Neural cell (in vitro differentiated cells): ENCODE measurements at regions not wholly inside any gene's neighbourhood (a gene's known extent, or its start where the extent isn't known, plus 50 kb on each side); places are given as distances from the start of the nearest gene placed in this dataset.

ENCODE experiments used
- H2AFZ ChIP-seq: fragments of 200-600, 300-800 bp; sonication (generic), shearing (Covaris generic); 2 replicates; pipeline ENCODE4 v1.6.0; 2014; ENCODE audit warnings: low read depth, mild to moderate bottlenecking, antibody characterized with exemption, low read length, moderate library complexity
- H3F3A ChIP-seq: fragments of 200-600 bp; shearing (Covaris generic); 2 replicates; pipeline ENCODE4 v1.6.1; 2016; ENCODE audit warnings: mild to moderate bottlenecking, moderate library complexity, mixed read lengths, antibody characterized with exemption, low read length; ENCODE audit not compliant: insufficient read depth, poor library complexity, severe bottlenecking
- H3K27ac ChIP-seq: fragments of 200-600, 300-800 bp; sonication (generic), shearing (Covaris generic); 2 replicates; pipeline ENCODE4 v1.5.1; 2014; ENCODE audit warnings: mild to moderate bottlenecking, low read length, moderate library complexity
- H3K27me3 ChIP-seq: fragments of 300-800, 200-600 bp; sonication (generic), shearing (Covaris generic); 2 replicates; pipeline ENCODE4 v1.6.0; 2014; ENCODE audit warnings: mild to moderate bottlenecking, low read depth, low read length, moderate library complexity; ENCODE audit not compliant: insufficient read depth
- H3K36me3 ChIP-seq: fragments of 300-800, 200-600 bp; sonication (generic), shearing (Covaris generic); 2 replicates; pipeline ENCODE4 v1.5.1; 2014; ENCODE audit warnings: mild to moderate bottlenecking, antibody characterized with exemption, low read length, moderate library complexity; ENCODE audit not compliant: insufficient read depth
- H3K4me2 ChIP-seq: fragments of 300-800, 200-600 bp; sonication (generic), shearing (Covaris generic); 2 replicates; pipeline ENCODE4 v1.6.0; 2014; ENCODE audit warnings: mild to moderate bottlenecking, low read length
- H3K4me3 ChIP-seq: fragments of 300-800, 200-600 bp; sonication (generic), shearing (Covaris generic); 2 replicates; pipeline ENCODE4 v1.5.1; 2014; ENCODE audit warnings: mild to moderate bottlenecking, low read length, moderate library complexity
- H3K79me2 ChIP-seq: fragments of 200-600 bp; shearing (Covaris generic); replicated peaks from 2 replicates; pipeline ENCODE4 v1.6.0; 2014; ENCODE audit warnings: mild to moderate bottlenecking, low read length, moderate library complexity; ENCODE audit not compliant: insufficient read depth
- H3K9ac ChIP-seq: fragments of 300-800, 200-600 bp; sonication (generic), shearing (Covaris generic); 2 replicates; pipeline ENCODE4 v1.6.1; 2016; ENCODE audit warnings: mild to moderate bottlenecking, low read length, mixed read lengths
- H3K9me2 ChIP-seq: fragments of 200-600 bp; shearing (Covaris generic); 2 replicates; pipeline ENCODE4 v1.6.1; 2016; ENCODE audit warnings: mild to moderate bottlenecking, low read length, mixed read lengths; ENCODE audit not compliant: insufficient read depth
- H3K9me3 ChIP-seq: fragments of 200-600, 300-800 bp; sonication (generic), shearing (Covaris generic); 2 replicates; pipeline ENCODE4 v1.6.1; 2016; ENCODE audit warnings: mild to moderate bottlenecking, mixed run types, low read length, moderate library complexity, mixed read lengths
- H4K20me1 ChIP-seq: fragments of 200-600 bp; shearing (Covaris generic); 2 replicates; pipeline ENCODE4 v1.6.1; 2016; ENCODE audit warnings: mild to moderate bottlenecking, mixed run types; ENCODE audit not compliant: insufficient read depth
- CTCF ChIP-seq: fragments of 450-650 bp; IDR thresholded peaks from 2 replicates; pipeline ENCODE4 v1.5.1; 2014; ENCODE audit warnings: antibody characterized with exemption, mild to moderate bottlenecking, moderate library complexity; ENCODE audit not compliant: poor library complexity, severe bottlenecking
- EP300 ChIP-seq: fragments of 450-650 bp; conservative IDR thresholded peaks from 2 replicates; pipeline ENCODE4 v1.6.1; 2014; ENCODE audit warnings: antibody characterized with exemption, mild to moderate bottlenecking, moderate library complexity; ENCODE audit not compliant: poor library complexity, severe bottlenecking
- EZH2 ChIP-seq: fragments of 200-600, 300-800 bp; shearing (Covaris generic), sonication (generic); IDR thresholded peaks from 2 replicates; pipeline ENCODE4 v1.6.1; 2014; ENCODE audit warnings: antibody characterized with exemption, low read length, borderline replicate concordance, mild to moderate bottlenecking; ENCODE audit not compliant: insufficient read depth, poor library complexity, severe bottlenecking
- MXI1 ChIP-seq: fragments of 450-650 bp; conservative IDR thresholded peaks from 2 replicates; pipeline ENCODE4 v1.6.1; 2014; ENCODE audit warnings: antibody characterized with exemption, mild to moderate bottlenecking; ENCODE audit not compliant: poor library complexity, severe bottlenecking
- POLR2AphosphoS5 ChIP-seq: IDR thresholded peaks from 2 replicates; pipeline ENCODE4 v1.6.1; 2012
- RAD21 ChIP-seq: fragments of 450-650 bp; conservative IDR thresholded peaks from 2 replicates; pipeline ENCODE4 v1.6.1; 2014; ENCODE audit warnings: antibody characterized with exemption, mild to moderate bottlenecking, moderate library complexity
- REST ChIP-seq: IDR thresholded peaks from 2 replicates; pipeline ENCODE4 v1.6.1; 2012; ENCODE audit warnings: borderline replicate concordance
- SMC3 ChIP-seq: fragments of 450-650 bp; conservative IDR thresholded peaks from 2 replicates; pipeline ENCODE4 v1.6.1; 2014; ENCODE audit warnings: antibody characterized with exemption, mild to moderate bottlenecking, moderate library complexity; ENCODE audit not compliant: poor library complexity
- TAF1 ChIP-seq: IDR thresholded peaks from 2 replicates; pipeline ENCODE4 v1.6.1; 2012; ENCODE audit warnings: low read depth

DNA sequence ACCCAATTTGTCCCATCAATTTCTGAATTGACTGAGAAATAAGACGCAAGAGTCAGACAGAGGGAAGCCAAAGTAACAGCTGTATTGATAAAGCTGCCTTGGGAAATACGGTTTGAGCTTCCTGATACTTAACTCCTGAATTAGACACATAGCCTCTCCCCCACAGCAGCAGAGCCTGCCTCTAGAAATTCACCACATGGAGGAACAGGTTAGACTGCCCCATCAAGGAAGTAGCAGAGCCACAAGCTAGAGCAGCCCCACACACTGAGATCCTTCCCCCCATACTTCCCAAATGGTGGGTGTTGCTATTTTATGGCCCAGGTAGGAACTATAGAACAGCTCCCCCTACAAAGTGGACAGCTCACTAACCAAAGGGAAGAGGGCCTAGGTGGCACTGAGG lies 220.0 kb downstream of the SMAD2 start:
- Histone ChIP-seq H3K27ac (no peak overlapping the region), H3K36me3 (no peaks in the 10 kb centered on the region), H3K4me2 (no peak overlapping the region)

DNA sequence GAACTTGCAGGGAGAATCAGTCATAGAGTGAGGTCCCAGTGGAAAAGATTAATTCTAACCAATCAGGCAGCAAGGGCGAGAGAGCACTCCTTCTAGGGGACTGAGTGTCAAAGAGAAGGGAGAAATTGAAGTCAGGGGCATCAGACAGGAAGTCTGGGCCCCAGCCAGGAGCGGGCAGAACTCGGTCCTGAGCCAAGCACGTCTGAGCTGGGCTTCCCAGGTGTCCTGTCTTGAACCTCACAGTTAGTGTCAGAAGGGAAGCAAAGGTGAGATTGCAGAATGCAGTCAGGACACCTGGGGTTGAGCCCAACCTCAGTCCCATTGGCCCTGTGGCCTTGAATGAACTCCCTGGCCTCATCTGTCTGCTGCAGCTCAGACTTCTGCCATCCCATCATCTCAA lies 220.9 kb downstream of the SMAD2 start:
- Histone ChIP-seq H3K9me2 (no peaks in the 10 kb centered on the region), H3K79me2 (no peaks in the 10 kb centered on the region), H3K9me3 (no peaks in the 10 kb centered on the region), H3K9ac (no peak overlapping the region), H3K27ac (no peak overlapping the region), H3K27me3 (no peaks in the 10 kb centered on the region), H4K20me1 (no peaks in the 10 kb centered on the region), H3K4me2 (no peak overlapping the region), H2AFZ (no peak overlapping the region), H3F3A (no peaks in the 10 kb centered on the region), H3K4me3 (no peak overlapping the region), H3K36me3 (no peaks in the 10 kb centered on the region)
- TF ChIP-seq REST = no peak
- no peak for TF ChIP-seq CTCF
- TF ChIP-seq EP300 = no peak
- no peak for TF ChIP-seq SMC3
- TF ChIP-seq MXI1 = no peak
- TF ChIP-seq RAD21 = no peak
- TF ChIP-seq EZH2 = no peak
- no peak for TF ChIP-seq TAF1
- no peak for TF ChIP-seq POLR2AphosphoS5

More for the DNA sequence above, 220.0 kb downstream of the SMAD2 start:
- no peaks in the 10 kb centered on the region for H4K20me1 ChIP-seq
- H3K79me2 ChIP-seq = no peaks in the 10 kb centered on the region
- TF ChIP-seq POLR2AphosphoS5 (no peak), REST (no peak), EP300 (no peak), SMC3 (no peak), TAF1 (no peak)
- H3K9me2 ChIP-seq = no peaks in the 10 kb centered on the region
- no peaks in the 10 kb centered on the region for H3K27me3 ChIP-seq
- H3K9ac ChIP-seq = no peak overlapping the region
- H3K4me3 ChIP-seq = no peak overlapping the region
- H3F3A ChIP-seq = no peaks in the 10 kb centered on the region
- H3K9me3 ChIP-seq = no peaks in the 10 kb centered on the region
- no peak overlapping the region for H2AFZ ChIP-seq
